DMS53 treated with DMSO at 0.1 percent for 48 hours (cell line): ENCODE measurements at regions not wholly inside any gene's neighbourhood (a gene's known extent, or its start where the extent isn't known, plus 50 kb on each side); places are given as distances from the start of the nearest gene placed in this dataset.

Source experiments
- DNase-seq: peaks from one replicate; lab custom pipeline; 2025; ENCODE audit not compliant: unreplicated experiment; lab: John Stamatoyannopoulos, UW

- no peak for DNase-seq
Observed at GRCh38 chr17:34201225-34201624, 53.9 kb upstream of the CCL2 start.

- DNase-seq, result no peak
Observed at GRCh38 chr17:34201767-34202166, 53.3 kb upstream of the CCL2 start.

- no peak for DNase-seq
Observed at GRCh38 chr17:34203018-34203638, 52.0 kb upstream of the CCL2 start.

- DNase-seq, result no peak
Observed at GRCh38 chr17:34204402-34204801, 50.7 kb upstream of the CCL2 start.
